ENCODE measurements at regions not wholly inside any gene's neighbourhood (a gene's known extent, or its start where the extent isn't known, plus 50 kb on each side); places are given as distances from the start of the nearest gene placed in this dataset.

GRCh38 chr12:76678992-76679391, 84.9 kb upstream of the ZDHHC17 start:
- TF ChIP-seq BRCA1 (IDR thresholded peaks at IDR 0.05; ENCODE audit: low read depth, low read length) (no peak), SP1 (IDR thresholded peaks at IDR 0.05; ENCODE audit: low read depth, low read length) (no peak), NR2C2 (IDR thresholded peaks at IDR 0.05; ENCODE audit: borderline replicate concordance, control insufficient read depth, insufficient read length, low read depth) (no peak)
